ENCODE measurements at regions not wholly inside any gene's neighbourhood (a gene's known extent, or its start where the extent isn't known, plus 50 kb on each side); places are given as distances from the start of the nearest gene placed in this dataset.
"Not testable (repeated sequence)": the region's sequence is repeated elsewhere in the genome, so short reads cannot be mapped to it uniquely, and the experiment has no call there.

- no peak overlapping the region for H2AFZ ChIP-seq (ENCODE audit: low read length)
- no peaks in the 10 kb centered on the region for H3K4me1 ChIP-seq (ENCODE audit: insufficient read depth, low read length, severe bottlenecking)
- no peak overlapping the region for H3K9ac ChIP-seq (ENCODE audit: low read length)
- no peak overlapping the region for H3K27ac ChIP-seq (ENCODE audit: low read depth, low read length, poor library complexity, severe bottlenecking)
- no peaks in the 10 kb centered on the region for H4K20me1 ChIP-seq (ENCODE audit: insufficient read depth, low read length)
- H3K4me3 ChIP-seq (ENCODE audit: low read depth, low read length, poor library complexity, severe bottlenecking), result no peak overlapping the region
- H3K9me3 ChIP-seq (ENCODE audit: low read length), result no peaks in the 10 kb centered on the region
- no peaks in the 10 kb centered on the region for H3F3A ChIP-seq (ENCODE audit: insufficient read depth, low read length)
- no peak for TF ChIP-seq EZH2 (IDR thresholded peaks at IDR 0.05; ENCODE audit: borderline replicate concordance, low read length)
- TF ChIP-seq CTCF (IDR thresholded peaks at IDR 0.05; ENCODE audit: low read length), result no peak
- no peaks in the 10 kb centered on the region for H3K79me2 ChIP-seq (ENCODE audit: insufficient read depth, low read length)
- peaks cover 10% of the 10 kb centered on the region; the same call in 1 of the 2 replicates for H3K27me3 ChIP-seq (ENCODE audit: insufficient read depth, low read length)
- no peaks in the 10 kb centered on the region for H3K9me2 ChIP-seq (ENCODE audit: low read depth, low read length)
- no peaks in the 10 kb centered on the region for H3K36me3 ChIP-seq (ENCODE audit: insufficient read depth, low read length)
- H3K4me2 ChIP-seq (ENCODE audit: low read length), result no peak overlapping the region
These were observed 103.1 kb upstream of the IRX4 start for GRCh38 chr5:1985781-1986180.

- Histone ChIP-seq H3K36me3 (ENCODE audit: insufficient read depth, low read length) (no peaks in the 10 kb centered on the region), H3K79me2 (ENCODE audit: insufficient read depth, low read length) (no peaks in the 10 kb centered on the region), H3K4me2 (ENCODE audit: low read length) (no peak overlapping the region), H3K9me2 (ENCODE audit: low read depth, low read length) (no peaks in the 10 kb centered on the region), H3K4me1 (ENCODE audit: insufficient read depth, low read length, severe bottlenecking) (no peaks in the 10 kb centered on the region), H3F3A (ENCODE audit: insufficient read depth, low read length) (no peaks in the 10 kb centered on the region), H4K20me1 (ENCODE audit: insufficient read depth, low read length) (no peaks in the 10 kb centered on the region), H3K27ac (ENCODE audit: low read depth, low read length, poor library complexity, severe bottlenecking) (no peak overlapping the region), H3K9me3 (ENCODE audit: low read length) (no peaks in the 10 kb centered on the region), H2AFZ (ENCODE audit: low read length) (no peak overlapping the region), H3K4me3 (ENCODE audit: low read depth, low read length, poor library complexity, severe bottlenecking) (no peak overlapping the region), H3K9ac (ENCODE audit: low read length) (no peak overlapping the region), H3K27me3 (ENCODE audit: insufficient read depth, low read length) (peaks cover 10% of the 10 kb centered on the region; the same call in 1 of the 2 replicates)
- TF ChIP-seq EZH2 (IDR thresholded peaks at IDR 0.05; ENCODE audit: borderline replicate concordance, low read length) (no peak), CTCF (IDR thresholded peaks at IDR 0.05; ENCODE audit: low read length) (no peak)
These were observed 101.4 kb upstream of the IRX4 start for GRCh38 chr5:1983919-1984695.

- Histone ChIP-seq H3K79me2 (ENCODE audit: insufficient read depth, low read length) (no peaks in the 10 kb centered on the region), H3K4me2 (ENCODE audit: low read length) (no peak overlapping the region), H3K27ac (ENCODE audit: low read depth, low read length, poor library complexity, severe bottlenecking) (no peak overlapping the region), H3K9me3 (ENCODE audit: low read length) (no peaks in the 10 kb centered on the region), H3K4me3 (ENCODE audit: low read depth, low read length, poor library complexity, severe bottlenecking) (no peak overlapping the region), H3K36me3 (ENCODE audit: insufficient read depth, low read length) (no peaks in the 10 kb centered on the region), H4K20me1 (ENCODE audit: insufficient read depth, low read length) (no peaks in the 10 kb centered on the region), H3F3A (ENCODE audit: insufficient read depth, low read length) (no peaks in the 10 kb centered on the region), H3K9ac (ENCODE audit: low read length) (no peak overlapping the region), H2AFZ (ENCODE audit: low read length) (no peak overlapping the region), H3K9me2 (ENCODE audit: low read depth, low read length) (no peaks in the 10 kb centered on the region), H3K4me1 (ENCODE audit: insufficient read depth, low read length, severe bottlenecking) (no peaks in the 10 kb centered on the region), H3K27me3 (ENCODE audit: insufficient read depth, low read length) (peaks cover 10% of the 10 kb centered on the region; the same call in 1 of the 2 replicates)
- no peak for TF ChIP-seq CTCF (IDR thresholded peaks at IDR 0.05; ENCODE audit: low read length)
- no peak for TF ChIP-seq EZH2 (IDR thresholded peaks at IDR 0.05; ENCODE audit: borderline replicate concordance, low read length)
These were observed 100.7 kb upstream of the IRX4 start for GRCh38 chr5:1983401-1983800.

- H3K9me3 ChIP-seq (ENCODE audit: low read length); H3K27ac ChIP-seq (ENCODE audit: low read depth, low read length, poor library complexity, severe bottlenecking); H3K4me2 ChIP-seq (ENCODE audit: low read length); H3K27me3 ChIP-seq (ENCODE audit: insufficient read depth, low read length); H3K79me2 ChIP-seq (ENCODE audit: insufficient read depth, low read length); H3K4me1 ChIP-seq (ENCODE audit: insufficient read depth, low read length, severe bottlenecking); H2AFZ ChIP-seq (ENCODE audit: low read length); H3K4me3 ChIP-seq (ENCODE audit: low read depth, low read length, poor library complexity, severe bottlenecking); H4K20me1 ChIP-seq (ENCODE audit: insufficient read depth, low read length); H3K36me3 ChIP-seq (ENCODE audit: insufficient read depth, low read length); H3K9me2 ChIP-seq (ENCODE audit: low read depth, low read length); H3K9ac ChIP-seq (ENCODE audit: low read length); H3F3A ChIP-seq (ENCODE audit: insufficient read depth, low read length): not testable (repeated sequence)
These were observed 99.8 kb upstream of the IRX4 start for GRCh38 chr5:1982561-1982960.

Data from OCI-LY1 (cell line).